ENCODE measurements at regions not wholly inside any gene's neighbourhood (a gene's known extent, or its start where the extent isn't known, plus 50 kb on each side); places are given as distances from the start of the nearest gene placed in this dataset.
"Not testable (repeated sequence)": the region's sequence is repeated elsewhere in the genome, so short reads cannot be mapped to it uniquely, and the experiment has no call there.

GRCh38 chr15:30195355-30196008, 60.6 kb downstream of the GOLGA8T start:
- H3K4me1 Mint-ChIP-seq (ENCODE audit: low read depth); H3K9me3 Mint-ChIP-seq; H3K36me3 Mint-ChIP-seq (ENCODE audit: low read depth); H3K4me3 Mint-ChIP-seq; CTCF ChIA-PET; intact Hi-C loops (cut with micrococcal nuclease); H3K27ac Mint-ChIP-seq; H3K27me3 Mint-ChIP-seq (ENCODE audit: low read depth): not testable (repeated sequence)
- peak; percentile 4 for DNase-seq

GRCh38 chr15:30196009-30196375, 61.1 kb downstream of the GOLGA8T start:
- H3K27me3 Mint-ChIP-seq (ENCODE audit: low read depth); H3K27ac Mint-ChIP-seq; H3K4me3 Mint-ChIP-seq; H3K9me3 Mint-ChIP-seq; intact Hi-C loops (cut with micrococcal nuclease); H3K36me3 Mint-ChIP-seq (ENCODE audit: low read depth); CTCF ChIA-PET; H3K4me1 Mint-ChIP-seq (ENCODE audit: low read depth): not testable (repeated sequence)
- DNase-seq: peak; percentile 52

GRCh38 chr15:30196769-30197168, 61.9 kb downstream of the GOLGA8T start:
- H3K36me3 Mint-ChIP-seq (ENCODE audit: low read depth); H3K4me1 Mint-ChIP-seq (ENCODE audit: low read depth); H3K27ac Mint-ChIP-seq; H3K9me3 Mint-ChIP-seq; DNase-seq; intact Hi-C loops (cut with micrococcal nuclease); H3K27me3 Mint-ChIP-seq (ENCODE audit: low read depth); CTCF ChIA-PET; H3K4me3 Mint-ChIP-seq: not testable (repeated sequence)

- H3K27me3 Mint-ChIP-seq (ENCODE audit: low read depth); H3K27ac Mint-ChIP-seq; CTCF ChIA-PET; intact Hi-C loops (cut with micrococcal nuclease); H3K4me3 Mint-ChIP-seq; H3K9me3 Mint-ChIP-seq; H3K36me3 Mint-ChIP-seq (ENCODE audit: low read depth); H3K4me1 Mint-ChIP-seq (ENCODE audit: low read depth); DNase-seq: not testable (repeated sequence)
These were observed 66.7 kb downstream of the GOLGA8T start for GRCh38 chr15:30201517-30201916.

- H3K4me3 Mint-ChIP-seq; intact Hi-C loops (cut with micrococcal nuclease); H3K27me3 Mint-ChIP-seq (ENCODE audit: low read depth); H3K27ac Mint-ChIP-seq; H3K9me3 Mint-ChIP-seq; CTCF ChIA-PET; H3K4me1 Mint-ChIP-seq (ENCODE audit: low read depth); H3K36me3 Mint-ChIP-seq (ENCODE audit: low read depth); DNase-seq: not testable (repeated sequence)
These were observed 78.9 kb downstream of the GOLGA8T start for GRCh38 chr15:30213733-30214132.

GRCh38 chr15:30221803-30222202, 87.0 kb downstream of the GOLGA8T start:
- DNase-seq; H3K27ac Mint-ChIP-seq; CTCF ChIA-PET; H3K4me3 Mint-ChIP-seq; H3K9me3 Mint-ChIP-seq; H3K36me3 Mint-ChIP-seq (ENCODE audit: low read depth); intact Hi-C loops (cut with micrococcal nuclease); H3K4me1 Mint-ChIP-seq (ENCODE audit: low read depth); H3K27me3 Mint-ChIP-seq (ENCODE audit: low read depth): not testable (repeated sequence)

GRCh38 chr15:30222798-30223591, 88.1 kb downstream of the GOLGA8T start:
- H3K27ac Mint-ChIP-seq; H3K4me1 Mint-ChIP-seq (ENCODE audit: low read depth); CTCF ChIA-PET; H3K27me3 Mint-ChIP-seq (ENCODE audit: low read depth); H3K9me3 Mint-ChIP-seq; DNase-seq; H3K36me3 Mint-ChIP-seq (ENCODE audit: low read depth); H3K4me3 Mint-ChIP-seq; intact Hi-C loops (cut with micrococcal nuclease): not testable (repeated sequence)

GRCh38 chr15:30225233-30225891, 90.5 kb downstream of the GOLGA8T start:
- H3K4me1 Mint-ChIP-seq (ENCODE audit: low read depth); CTCF ChIA-PET; H3K36me3 Mint-ChIP-seq (ENCODE audit: low read depth); intact Hi-C loops (cut with micrococcal nuclease); H3K4me3 Mint-ChIP-seq; H3K9me3 Mint-ChIP-seq; H3K27ac Mint-ChIP-seq; DNase-seq; H3K27me3 Mint-ChIP-seq (ENCODE audit: low read depth): not testable (repeated sequence)

- H3K27ac Mint-ChIP-seq; H3K27me3 Mint-ChIP-seq (ENCODE audit: low read depth); CTCF ChIA-PET; H3K9me3 Mint-ChIP-seq; H3K4me3 Mint-ChIP-seq; H3K36me3 Mint-ChIP-seq (ENCODE audit: low read depth); intact Hi-C loops (cut with micrococcal nuclease); DNase-seq; H3K4me1 Mint-ChIP-seq (ENCODE audit: low read depth): not testable (repeated sequence)
These were observed 126.7 kb downstream of the GOLGA8T start for GRCh38 chr15:30261432-30262141.

GRCh38 chr15:30262142-30262460, 127.2 kb downstream of the GOLGA8T start:
- H3K4me1 Mint-ChIP-seq (ENCODE audit: low read depth); H3K36me3 Mint-ChIP-seq (ENCODE audit: low read depth); CTCF ChIA-PET; H3K9me3 Mint-ChIP-seq; intact Hi-C loops (cut with micrococcal nuclease); H3K27me3 Mint-ChIP-seq (ENCODE audit: low read depth); DNase-seq; H3K27ac Mint-ChIP-seq; H3K4me3 Mint-ChIP-seq: not testable (repeated sequence)

- CTCF ChIA-PET; intact Hi-C loops (cut with micrococcal nuclease); DNase-seq; H3K27ac Mint-ChIP-seq; H3K9me3 Mint-ChIP-seq; H3K4me3 Mint-ChIP-seq; H3K36me3 Mint-ChIP-seq (ENCODE audit: low read depth); H3K4me1 Mint-ChIP-seq (ENCODE audit: low read depth); H3K27me3 Mint-ChIP-seq (ENCODE audit: low read depth): not testable (repeated sequence)
These were observed 129.1 kb downstream of the GOLGA8T start for GRCh38 chr15:30264000-30264399.

GRCh38 chr15:30295150-30295844, 98.0 kb downstream of the CHRFAM7A start:
- H3K27me3 Mint-ChIP-seq (ENCODE audit: low read depth); intact Hi-C loops (cut with micrococcal nuclease); H3K27ac Mint-ChIP-seq; DNase-seq; CTCF ChIA-PET; H3K4me1 Mint-ChIP-seq (ENCODE audit: low read depth); H3K36me3 Mint-ChIP-seq (ENCODE audit: low read depth); H3K4me3 Mint-ChIP-seq; H3K9me3 Mint-ChIP-seq: not testable (repeated sequence)

All from activated naive CD4-positive, alpha-beta T cell treated with anti-CD3 and anti-CD28 coated beads for 36 hours (primary cell).